AG04449 (cell line): ENCODE measurements at regions not wholly inside any gene's neighbourhood (a gene's known extent, or its start where the extent isn't known, plus 50 kb on each side); places are given as distances from the start of the nearest gene placed in this dataset.

ENCODE experiments used
- CTCF ChIA-PET: fragments of 350-600 bp; formaldehyde crosslinking; extraction: SDS; loops from one replicate; lab custom pipeline; 2021; ENCODE audit warnings: antibody characterized with exemption; lab: Yijun Ruan, JAX
- POLR2A ChIA-PET: fragments of 400-600, 350-600 bp; formaldehyde crosslinking; extraction: SDS; loops from one replicate; lab custom pipeline; 2020; ENCODE audit warnings: antibody characterized with exemption, inconsistent platforms; lab: Yijun Ruan, JAX
- DNase-seq: peaks from one replicate; pipeline ENCODE4 v3.0.0-alpha.2; 2010; ENCODE audit warnings: low read depth, low spot score
- H3K4me3 ChIP-seq: 2 replicates; pipeline ENCODE4 v1.5.1; 2011; ENCODE audit warnings: low read depth, mild to moderate bottlenecking, control low read depth, low read length
- TF ChIP-seq, protein P1 (sequence below): IDR thresholded peaks from one replicate; pipeline ENCODE4 v1.5.1; 2011; ENCODE audit warnings: mild to moderate bottlenecking, moderate library complexity, low read length, control low read depth, inconsistent platforms; ENCODE audit not compliant: insufficient read depth; ENCODE audit errors: missing control alignments

DNA sequence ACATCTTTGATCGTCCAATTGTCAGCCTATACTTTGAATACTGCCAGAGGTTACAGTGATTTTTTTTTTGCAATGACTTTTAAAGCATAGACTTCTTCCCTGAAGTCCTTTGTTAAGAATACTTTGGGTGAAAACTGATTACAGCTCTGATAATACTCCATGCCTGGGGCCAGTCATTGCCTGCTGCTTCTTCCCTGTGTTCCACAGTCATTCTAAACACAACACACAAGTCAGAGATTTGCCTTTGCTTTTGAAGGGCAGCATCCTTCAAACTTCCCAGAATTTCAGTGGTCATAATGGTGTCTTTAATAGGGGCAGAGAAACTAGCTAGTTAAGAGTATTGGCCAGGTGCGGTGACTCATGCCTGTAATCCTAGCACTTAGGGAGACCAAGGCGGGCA lies 153.7 kb upstream of the PLAAT1 start:
- DNase-seq, result no peak
- POLR2A ChIA-PET, result no interaction called here
- CTCF ChIA-PET, result no interaction called here
- H3K4me3 ChIP-seq, result no peak overlapping the region
- TF ChIP-seq, protein P1, sequence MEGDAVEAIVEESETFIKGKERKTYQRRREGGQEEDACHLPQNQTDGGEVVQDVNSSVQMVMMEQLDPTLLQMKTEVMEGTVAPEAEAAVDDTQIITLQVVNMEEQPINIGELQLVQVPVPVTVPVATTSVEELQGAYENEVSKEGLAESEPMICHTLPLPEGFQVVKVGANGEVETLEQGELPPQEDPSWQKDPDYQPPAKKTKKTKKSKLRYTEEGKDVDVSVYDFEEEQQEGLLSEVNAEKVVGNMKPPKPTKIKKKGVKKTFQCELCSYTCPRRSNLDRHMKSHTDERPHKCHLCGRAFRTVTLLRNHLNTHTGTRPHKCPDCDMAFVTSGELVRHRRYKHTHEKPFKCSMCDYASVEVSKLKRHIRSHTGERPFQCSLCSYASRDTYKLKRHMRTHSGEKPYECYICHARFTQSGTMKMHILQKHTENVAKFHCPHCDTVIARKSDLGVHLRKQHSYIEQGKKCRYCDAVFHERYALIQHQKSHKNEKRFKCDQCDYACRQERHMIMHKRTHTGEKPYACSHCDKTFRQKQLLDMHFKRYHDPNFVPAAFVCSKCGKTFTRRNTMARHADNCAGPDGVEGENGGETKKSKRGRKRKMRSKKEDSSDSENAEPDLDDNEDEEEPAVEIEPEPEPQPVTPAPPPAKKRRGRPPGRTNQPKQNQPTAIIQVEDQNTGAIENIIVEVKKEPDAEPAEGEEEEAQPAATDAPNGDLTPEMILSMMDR, result no peak

DNA sequence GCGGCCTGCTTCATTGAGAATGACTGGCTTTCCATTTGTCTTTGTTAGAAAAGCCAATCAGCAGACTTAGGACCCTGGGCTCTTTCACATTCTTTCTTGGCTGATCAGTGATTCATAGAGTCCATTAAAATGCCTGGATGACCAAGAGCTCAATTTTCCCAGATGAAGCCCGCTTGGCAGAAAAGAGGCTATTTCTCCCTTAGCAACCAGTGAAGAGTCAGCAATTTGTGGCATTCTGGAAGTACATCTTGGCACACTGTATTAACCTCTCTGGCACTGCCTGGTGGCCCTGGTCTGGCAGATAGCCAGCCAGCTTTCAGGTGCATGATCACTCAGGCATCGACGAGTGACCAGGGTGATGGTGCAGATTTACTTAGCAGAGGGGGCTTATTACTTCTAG lies 145.7 kb upstream of the PLAAT1 start:
- ChIA-PET CTCF (no interaction called here), POLR2A (no interaction called here)
- H3K4me3 ChIP-seq, result no peak overlapping the region
- TF ChIP-seq, protein P1, result no peak
- no peak for DNase-seq

DNA sequence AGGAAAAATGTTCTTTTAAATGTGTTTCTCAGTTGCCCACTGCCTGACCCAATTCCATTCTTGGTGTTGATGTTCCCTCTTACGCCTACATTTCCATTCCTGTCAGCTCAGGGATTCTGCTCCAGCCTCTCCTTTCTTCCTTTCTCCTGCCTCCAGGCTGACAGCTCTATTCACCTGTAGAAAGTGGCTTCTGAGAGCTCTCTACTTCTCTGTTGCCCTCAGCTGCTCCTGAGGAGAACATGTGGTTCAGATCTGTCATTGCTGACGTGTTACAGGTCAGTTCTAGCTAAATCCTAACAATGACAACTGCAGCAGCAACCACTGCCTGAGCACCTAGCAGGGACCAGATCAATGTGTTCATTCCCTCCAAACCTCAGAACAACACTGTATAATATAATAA lies 144.9 kb upstream of the PLAAT1 start:
- TF ChIP-seq, protein P1, result no peak
- CTCF ChIA-PET, result no interaction called here
- no peak overlapping the region for H3K4me3 ChIP-seq
- POLR2A ChIA-PET, result no interaction called here
- DNase-seq, result no peak

DNA sequence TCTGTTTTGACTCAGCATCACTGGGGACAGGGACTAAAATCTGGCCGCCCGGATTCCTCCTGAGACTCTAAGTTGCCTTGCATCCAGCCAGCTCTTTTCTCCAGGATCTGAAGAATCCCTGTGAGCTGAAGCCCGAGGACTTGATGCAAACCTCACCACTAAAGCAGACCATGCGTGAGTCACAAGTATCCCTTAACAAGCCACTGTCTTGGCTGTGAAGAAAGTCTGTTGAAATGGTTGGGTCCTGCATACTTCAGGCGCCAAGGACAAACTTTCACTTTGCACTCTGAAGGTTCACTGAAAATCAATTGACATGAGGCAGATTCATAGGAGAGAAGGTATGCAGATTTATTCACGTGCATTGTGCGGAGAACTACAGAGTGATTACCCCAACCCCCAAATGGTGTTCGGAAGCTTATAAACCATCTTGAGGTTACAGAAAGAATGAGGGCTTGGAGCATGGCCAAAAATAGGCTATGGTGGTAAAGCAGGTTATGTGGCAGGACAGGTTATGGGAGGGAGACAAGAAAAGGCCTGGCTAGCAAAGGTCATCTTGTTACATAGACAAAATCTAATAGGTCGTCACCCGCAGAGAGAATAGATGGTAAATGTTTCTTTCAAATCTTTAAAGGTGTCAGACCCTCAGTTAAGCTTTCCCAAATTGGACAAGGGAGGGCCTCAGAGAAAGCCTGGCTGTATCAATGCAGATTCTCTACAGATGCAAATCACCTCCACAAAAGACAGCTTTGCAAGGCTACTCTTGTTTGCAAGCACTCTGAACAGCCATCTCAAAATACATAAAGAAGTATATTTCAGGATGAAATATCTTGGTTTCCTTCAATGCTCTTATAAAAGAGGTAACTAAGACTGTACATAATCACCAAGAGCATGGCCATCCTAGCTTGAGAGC lies 126.3 kb upstream of the PLAAT1 start:
- no peak for DNase-seq
- CTCF ChIA-PET, result no interaction called here
- POLR2A ChIA-PET, result no interaction called here
- TF ChIP-seq, protein P1, result no peak
- no peak overlapping the region for H3K4me3 ChIP-seq

DNA sequence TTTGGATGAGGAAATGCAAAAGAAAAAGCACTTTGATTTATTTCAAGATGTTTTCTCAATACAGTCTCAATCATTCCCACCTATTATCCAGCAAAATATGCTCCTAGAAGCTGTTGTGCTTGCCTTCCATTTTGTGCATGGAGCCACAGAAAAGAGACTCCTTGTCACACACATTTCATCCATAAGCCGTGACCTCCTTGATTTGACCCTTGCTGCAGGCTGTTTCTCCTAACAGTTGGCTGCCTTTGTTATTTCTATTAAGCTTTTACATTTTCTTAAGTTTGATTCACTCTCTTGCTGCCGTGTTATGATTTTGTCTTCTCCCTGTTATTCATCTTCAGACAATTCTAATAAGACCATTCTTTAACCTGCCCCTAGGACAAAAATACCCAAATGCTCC lies 124.2 kb upstream of the PLAAT1 start:
- no peak overlapping the region for H3K4me3 ChIP-seq
- CTCF ChIA-PET, result no interaction called here
- TF ChIP-seq, protein P1, result no peak
- POLR2A ChIA-PET, result no interaction called here
- no peak for DNase-seq

DNA sequence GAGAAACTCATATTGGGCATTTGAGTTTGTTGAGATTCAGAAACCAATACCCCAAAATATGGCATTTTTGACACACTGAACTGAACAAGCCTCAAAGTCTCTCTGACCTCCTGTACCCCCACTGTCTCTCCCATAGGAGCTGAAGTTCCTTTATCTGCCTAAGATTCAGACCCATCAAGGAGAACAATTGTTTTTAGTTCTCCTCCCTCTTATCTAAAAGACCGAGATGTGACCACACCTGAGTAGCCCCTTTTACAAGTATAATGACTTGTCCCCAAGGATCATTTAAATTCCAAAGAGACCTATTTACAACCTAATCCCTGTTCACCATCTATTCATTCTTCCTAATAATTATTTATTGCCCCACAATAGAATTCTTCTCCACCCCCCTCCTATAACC lies 122.1 kb upstream of the PLAAT1 start:
- POLR2A ChIA-PET, result no interaction called here
- TF ChIP-seq, protein P1, result no peak

More for the DNA sequence above, 122.1 kb upstream of the PLAAT1 start:
- no peak overlapping the region for H3K4me3 ChIP-seq
- CTCF ChIA-PET, result no interaction called here
- DNase-seq, result no peak
